NCI-H2171 treated with DMSO at 0.1 percent for 48 hours (cell line): ENCODE measurements at regions not wholly inside any gene's neighbourhood (a gene's known extent, or its start where the extent isn't known, plus 50 kb on each side); places are given as distances from the start of the nearest gene placed in this dataset.

ENCODE experiments used
- DNase-seq: peaks from one replicate; lab custom pipeline; 2025; lab: John Stamatoyannopoulos, UW

GRCh38 chr5:89988998-89989655, 420.4 kb downstream of the CETN3 start:
- DNase-seq: no peak

DNA sequence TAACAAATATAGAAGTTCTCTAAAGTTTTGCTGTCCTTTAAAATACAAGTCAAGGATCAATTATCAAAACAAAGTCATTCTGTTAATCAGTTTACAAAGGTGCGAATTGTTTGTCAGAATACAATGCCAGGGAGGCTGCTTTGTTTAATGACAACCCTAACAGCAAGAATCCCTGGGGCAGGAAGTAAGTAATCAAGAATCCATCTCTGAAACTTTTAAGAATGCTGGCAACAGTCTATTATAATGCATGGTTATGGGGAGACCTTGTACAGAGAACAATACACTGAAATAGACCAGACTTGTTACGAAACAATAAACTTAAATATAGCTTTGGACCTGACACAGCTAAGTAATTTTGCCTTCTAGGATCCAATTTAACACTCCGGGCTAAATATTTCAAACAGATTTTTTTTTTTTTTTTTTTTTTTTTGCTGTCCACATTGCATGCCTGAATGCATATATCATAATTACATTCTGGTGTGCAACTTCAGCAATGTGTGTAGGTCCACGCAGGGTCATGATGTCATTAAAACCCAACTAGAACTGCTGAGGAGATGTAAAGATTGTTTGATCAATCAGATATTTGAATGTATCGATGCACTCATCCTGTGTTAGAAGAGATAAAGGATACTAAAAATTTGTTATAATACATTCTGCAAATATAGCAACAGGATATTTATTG, 421.3 kb downstream of the CETN3 start:
- no peak for DNase-seq

GRCh38 chr5:89983216-89983615, 426.3 kb downstream of the CETN3 start:
- DNase-seq: no peak

GRCh38 chr5:89981878-89982773, 427.4 kb downstream of the CETN3 start:
- DNase-seq: no peak

- DNase-seq: no peak
These were observed 428.5 kb downstream of the CETN3 start for GRCh38 chr5:89981021-89981420.

DNA sequence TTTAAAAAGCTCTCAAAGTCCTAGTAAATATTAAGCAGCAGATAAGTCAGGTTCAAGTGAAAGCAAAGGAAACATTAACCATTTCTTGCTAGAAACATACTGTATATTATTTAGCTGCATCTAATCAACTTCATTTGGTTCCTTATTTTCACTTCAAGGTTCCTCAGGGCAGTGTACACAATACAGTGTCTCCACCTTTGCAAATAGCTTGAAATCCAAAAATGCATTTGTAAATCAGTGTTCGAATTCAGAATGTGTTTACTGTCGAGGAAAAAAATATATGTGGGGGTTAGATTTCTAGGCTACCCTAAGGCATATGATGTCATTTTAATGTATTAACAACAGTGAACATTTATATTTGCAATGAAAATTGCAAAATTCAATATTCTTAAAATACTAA, 436.0 kb downstream of the CETN3 start:
- no peak for DNase-seq

GRCh38 chr5:89972901-89973300, 436.7 kb downstream of the CETN3 start:
- no peak for DNase-seq

- no peak for DNase-seq
These were observed 440.6 kb downstream of the CETN3 start for GRCh38 chr5:89968958-89969381.

- DNase-seq: no peak
These were observed 441.6 kb downstream of the CETN3 start for GRCh38 chr5:89967771-89968444.

DNA sequence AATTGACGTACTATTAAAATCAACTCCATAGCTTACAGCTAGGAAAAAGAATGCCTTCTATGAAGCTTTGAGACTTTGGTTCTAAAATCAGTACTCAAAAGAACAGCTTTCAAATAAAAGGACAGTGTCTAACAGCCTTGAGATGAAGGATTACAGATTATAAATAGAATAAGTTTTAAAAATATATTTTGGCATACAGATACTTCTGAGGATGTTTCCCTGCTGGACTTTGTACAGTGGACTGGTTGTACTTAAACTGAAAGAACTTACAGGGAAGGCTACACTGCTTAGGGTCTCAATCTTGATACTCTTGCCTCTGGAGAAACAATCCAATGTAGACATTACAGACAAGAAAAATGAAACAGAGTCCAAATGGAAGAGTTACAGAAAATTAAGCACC, 452.7 kb downstream of the CETN3 start:
- no peak for DNase-seq

GRCh38 chr5:89954916-89955315, 454.6 kb downstream of the CETN3 start:
- DNase-seq: no peak

GRCh38 chr5:89951876-89952275, 457.7 kb downstream of the CETN3 start:
- no peak for DNase-seq

DNA sequence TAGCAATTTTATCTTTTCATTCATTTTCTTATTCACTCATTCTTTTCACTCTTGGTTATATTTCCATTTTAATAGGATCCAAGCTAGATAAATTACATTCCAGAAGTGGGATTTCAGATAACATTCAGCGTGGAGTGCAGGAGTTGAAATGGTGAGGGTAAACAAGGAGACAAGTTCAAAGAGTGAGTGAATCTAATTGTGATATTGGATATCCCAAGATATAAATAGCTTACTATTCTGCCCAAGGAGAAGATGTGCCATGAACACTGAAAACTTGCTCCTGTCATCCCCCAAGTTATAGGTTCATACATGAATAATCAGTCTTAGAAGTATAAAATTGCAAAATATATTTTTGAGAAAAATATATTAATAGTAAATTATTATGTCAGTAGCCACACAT, 459.3 kb downstream of the CETN3 start:
- no peak for DNase-seq

GRCh38 chr5:89948977-89949376, 460.6 kb downstream of the CETN3 start:
- no peak for DNase-seq

DNA sequence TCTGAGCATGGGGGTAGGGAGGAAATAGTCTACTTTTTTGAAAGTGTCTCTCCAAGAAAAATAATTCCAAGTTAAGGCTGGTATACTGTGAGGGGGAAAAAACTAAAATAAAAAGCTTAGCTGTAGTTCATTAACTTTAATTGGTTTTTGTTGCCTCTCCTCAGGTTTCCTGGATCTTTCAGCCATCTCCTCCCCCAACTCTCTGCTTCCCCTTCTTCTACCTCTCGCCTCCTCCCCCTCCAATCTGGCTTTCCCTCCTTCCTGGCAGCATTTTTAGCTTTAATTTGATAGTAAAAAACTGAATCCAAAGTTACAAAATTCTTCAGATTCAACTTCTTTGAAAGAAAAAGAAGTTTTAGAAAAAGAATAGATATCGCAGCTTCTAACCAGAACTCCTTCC, 462.6 kb downstream of the CETN3 start:
- no peak for DNase-seq

DNA sequence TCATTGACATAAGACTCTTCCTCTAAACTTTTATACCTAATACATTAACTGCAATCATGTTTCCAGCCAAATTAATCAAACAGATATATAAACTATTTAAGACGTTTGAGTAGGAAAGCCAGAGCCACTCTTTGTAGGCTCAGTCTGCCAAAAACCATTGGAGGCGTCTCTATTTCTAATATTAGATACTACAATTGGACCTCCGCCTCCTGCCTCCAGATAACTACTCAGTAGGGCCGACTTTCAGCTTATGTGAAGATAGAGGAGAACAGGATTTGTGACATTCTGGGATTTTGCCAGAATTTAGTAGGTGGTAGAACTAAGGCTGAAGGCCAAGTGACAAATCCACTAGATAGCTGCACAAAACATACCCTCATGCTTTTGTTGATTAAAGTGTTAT, 463.0 kb downstream of the CETN3 start:
- no peak for DNase-seq

DNA sequence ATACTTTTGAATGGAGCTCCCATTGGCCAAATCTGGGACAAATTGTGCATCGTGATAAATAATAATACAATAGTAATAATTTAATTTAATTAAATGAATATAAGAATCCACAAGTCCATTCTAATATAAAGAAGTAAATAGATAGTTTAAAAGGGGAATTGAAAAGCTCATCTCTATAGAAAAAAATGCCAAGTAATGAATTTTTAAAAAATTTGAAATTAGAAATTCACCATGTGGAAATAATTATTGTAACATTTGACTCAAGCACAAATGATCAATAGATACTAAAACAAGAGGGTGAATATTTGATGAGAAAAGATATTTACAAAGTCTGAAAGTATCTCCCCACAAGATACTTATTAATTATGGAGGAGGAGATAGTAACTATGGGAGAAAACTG, 467.4 kb downstream of the CETN3 start:
- DNase-seq: no peak

- no peak for DNase-seq
These were observed 473.0 kb downstream of the CETN3 start for GRCh38 chr5:89936576-89936975.

GRCh38 chr5:89934069-89934468, 475.5 kb downstream of the CETN3 start:
- DNase-seq: no peak

- DNase-seq: no peak
These were observed 476.8 kb downstream of the CETN3 start for GRCh38 chr5:89932771-89933181.

- no peak for DNase-seq
These were observed 478.8 kb downstream of the CETN3 start for GRCh38 chr5:89930591-89931392.
